Memory B cell (primary cell): ENCODE measurements at regions not wholly inside any gene's neighbourhood (a gene's known extent, or its start where the extent isn't known, plus 50 kb on each side); places are given as distances from the start of the nearest gene placed in this dataset.
"Not testable (repeated sequence)": the region's sequence is repeated elsewhere in the genome, so short reads cannot be mapped to it uniquely, and the experiment has no call there.

Source experiments
- ATAC-seq: fragments of 150-1000 bp; cut with Tn5 transposase; 2 replicates; pipeline ENCODE4 v1.10.0; 2021; ENCODE audit warnings: low read depth, mild to moderate bottlenecking, moderate library complexity
- DNase-seq, 2 donors: peaks; one replicate each; pipeline ENCODE4 v3.0.0; 2022; ENCODE audit warnings: low spot score in 2 of 2
- H3K27ac Mint-ChIP-seq: one replicate; pipeline ENCODE4 v1.8.0; 2022; ENCODE audit warnings: mild to moderate bottlenecking, moderate library complexity, mixed read lengths
- H3K27me3 Mint-ChIP-seq: one replicate; pipeline ENCODE4 v1.8.0; 2022; ENCODE audit warnings: mixed read lengths
- H3K36me3 Mint-ChIP-seq: one replicate; pipeline ENCODE4 v1.8.0; 2022; ENCODE audit warnings: mild to moderate bottlenecking, mixed read lengths
- H3K4me1 Mint-ChIP-seq: one replicate; pipeline ENCODE4 v1.8.0; 2022; ENCODE audit warnings: mixed read lengths
- H3K4me3 Mint-ChIP-seq: one replicate; pipeline ENCODE4 v1.8.0; 2022; ENCODE audit warnings: mild to moderate bottlenecking, moderate library complexity, mixed read lengths
- H3K9me3 Mint-ChIP-seq: one replicate; pipeline ENCODE4 v1.8.0; 2022; ENCODE audit warnings: mixed read lengths

DNA sequence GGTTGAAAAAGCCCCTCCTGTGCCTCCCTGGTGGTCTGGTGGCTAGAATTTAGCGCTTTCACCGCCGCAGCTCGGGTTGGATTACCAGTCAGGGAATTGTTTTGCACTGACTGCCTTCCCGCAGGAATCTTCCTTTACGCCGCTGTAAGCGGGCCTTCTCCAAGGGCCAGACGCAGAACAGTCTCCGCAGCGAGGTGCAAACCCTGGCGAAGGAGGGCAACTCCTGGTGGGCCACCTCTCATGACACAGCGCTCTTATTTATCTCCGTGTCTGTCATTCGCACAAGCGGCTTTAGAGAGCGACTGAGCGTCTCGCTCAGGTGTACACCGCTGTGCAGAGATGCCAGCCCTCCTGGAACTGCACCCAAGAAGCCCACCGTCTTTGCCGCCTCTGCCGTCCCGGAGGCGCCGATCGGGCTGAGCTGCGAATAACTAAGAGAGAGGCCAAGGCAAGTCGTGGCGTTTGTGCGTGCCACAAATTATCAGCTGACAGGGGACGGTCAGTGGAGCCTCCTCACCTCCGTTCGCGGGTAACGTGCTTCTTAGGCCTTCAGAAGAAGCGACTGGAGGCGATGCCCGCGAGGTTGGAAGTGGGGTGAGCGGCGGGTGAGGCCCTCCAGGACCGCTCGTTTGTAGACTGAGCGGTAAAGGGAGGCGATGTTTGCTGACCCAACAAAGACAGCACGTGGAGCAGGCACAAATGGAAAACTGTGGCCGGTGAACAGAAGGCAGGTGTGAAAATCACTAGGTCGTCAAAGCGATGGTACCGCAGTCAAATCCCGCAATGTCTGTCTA lies 93.5 kb downstream of the PRKAB2 start:
- Mint-ChIP-seq H3K36me3 (no peaks in the 10 kb centered on the region), H3K27me3 (peaks cover 24% of the 10 kb centered on the region), H3K4me3 (peak overlapping the region; percentile 83), H3K27ac (no peak overlapping the region), H3K9me3 (no peaks in the 10 kb centered on the region), H3K4me1 (peaks cover 12% of the 10 kb centered on the region)
- ATAC-seq, result no peak
- DNase-seq, result no peak

DNA sequence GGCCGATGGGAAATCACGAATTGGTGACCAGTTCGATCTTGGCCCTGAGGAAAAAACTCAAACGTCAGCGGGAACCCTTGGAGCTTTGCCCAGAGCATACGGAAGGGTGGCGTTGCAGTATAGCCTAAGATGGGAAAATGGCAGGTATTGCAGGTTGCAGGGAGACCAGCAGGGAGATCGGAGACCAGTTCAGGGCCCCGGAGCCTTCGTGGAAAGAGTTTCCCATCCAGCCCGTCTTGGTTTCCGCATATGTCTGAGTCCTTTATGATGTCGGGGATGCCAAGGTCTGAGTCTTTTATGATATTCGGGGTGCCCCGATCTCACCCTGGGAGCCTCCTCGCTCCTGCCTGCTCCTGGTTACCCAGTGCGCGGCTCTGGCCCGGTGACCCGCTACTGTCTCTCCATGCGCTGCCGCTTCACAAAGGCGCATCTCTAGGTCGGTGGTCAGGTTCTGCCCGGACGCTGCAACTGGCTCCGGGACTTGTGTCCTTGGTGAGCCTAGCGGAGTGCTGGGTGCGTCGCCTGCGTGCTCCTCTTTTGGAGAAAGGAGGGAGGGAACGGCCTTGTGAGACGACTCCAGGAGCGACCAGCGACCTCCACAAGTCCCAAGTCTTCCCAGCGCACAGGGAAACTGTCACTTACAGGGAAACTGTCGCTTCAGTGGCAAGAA lies 94.2 kb downstream of the PRKAB2 start:
- ATAC-seq (no peak), DNase-seq (no peak)
- H3K4me3 Mint-ChIP-seq, result no peak overlapping the region
- no peaks in the 10 kb centered on the region for H3K9me3 Mint-ChIP-seq
- H3K4me1 Mint-ChIP-seq, result peaks cover 17% of the 10 kb centered on the region
- no peaks in the 10 kb centered on the region for H3K36me3 Mint-ChIP-seq
- peaks cover 29% of the 10 kb centered on the region for H3K27me3 Mint-ChIP-seq
- H3K27ac Mint-ChIP-seq, result no peak overlapping the region

DNA sequence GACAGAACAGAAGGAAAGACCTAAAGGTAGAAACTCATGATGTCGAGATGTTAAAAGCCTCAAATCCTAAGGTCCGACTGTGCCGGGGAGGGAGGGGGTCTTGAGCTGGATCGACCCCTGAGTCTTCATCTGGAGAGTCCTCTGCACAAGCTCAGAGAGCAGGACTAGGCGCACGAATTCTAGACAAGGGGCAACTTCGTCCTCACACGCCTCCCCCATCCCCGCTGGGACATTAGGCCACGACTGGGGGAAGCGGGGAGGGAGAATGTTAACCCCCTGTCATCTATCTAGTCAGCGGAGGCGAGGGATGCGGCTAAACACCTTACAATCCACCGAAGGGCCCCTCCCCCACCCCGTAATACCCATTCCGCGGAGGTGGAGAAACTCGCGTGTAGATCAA lies 94.7 kb downstream of the PRKAB2 start:
- H3K9me3 Mint-ChIP-seq, result no peaks in the 10 kb centered on the region
- DNase-seq (no peak), ATAC-seq (no peak)
- no peaks in the 10 kb centered on the region for H3K36me3 Mint-ChIP-seq
- H3K27ac Mint-ChIP-seq, result no peak overlapping the region
- peaks cover 21% of the 10 kb centered on the region for H3K4me1 Mint-ChIP-seq
- H3K4me3 Mint-ChIP-seq, result no peak overlapping the region
- peaks cover 30% of the 10 kb centered on the region for H3K27me3 Mint-ChIP-seq

DNA sequence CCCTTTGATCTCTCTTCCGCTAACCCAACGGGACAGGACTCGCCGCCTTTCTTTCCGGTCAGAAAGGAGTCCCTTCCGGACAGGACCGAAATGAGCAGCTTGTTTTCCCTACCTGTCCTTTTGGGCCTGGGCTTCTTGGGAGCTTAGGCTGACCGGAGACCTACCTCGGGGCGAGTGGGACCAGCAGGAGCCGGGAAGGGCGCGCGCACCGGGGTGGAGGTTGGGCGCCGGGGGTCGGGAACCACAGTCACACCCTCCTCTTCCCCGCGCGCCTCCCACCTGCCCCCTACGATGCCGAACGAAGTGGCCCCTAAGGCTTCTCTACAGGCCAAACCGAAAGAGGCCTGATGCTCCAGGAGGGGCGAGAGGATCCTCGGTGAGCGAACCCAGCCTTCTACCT lies 95.2 kb downstream of the PRKAB2 start:
- H3K36me3 Mint-ChIP-seq, result no peaks in the 10 kb centered on the region
- H3K4me3 Mint-ChIP-seq, result no peak overlapping the region
- H3K27ac Mint-ChIP-seq, result no peak overlapping the region
- ATAC-seq (no peak), DNase-seq (no peak)
- peaks cover 26% of the 10 kb centered on the region for H3K27me3 Mint-ChIP-seq
- peaks cover 19% of the 10 kb centered on the region for H3K4me1 Mint-ChIP-seq
- H3K9me3 Mint-ChIP-seq, result no peaks in the 10 kb centered on the region

DNA sequence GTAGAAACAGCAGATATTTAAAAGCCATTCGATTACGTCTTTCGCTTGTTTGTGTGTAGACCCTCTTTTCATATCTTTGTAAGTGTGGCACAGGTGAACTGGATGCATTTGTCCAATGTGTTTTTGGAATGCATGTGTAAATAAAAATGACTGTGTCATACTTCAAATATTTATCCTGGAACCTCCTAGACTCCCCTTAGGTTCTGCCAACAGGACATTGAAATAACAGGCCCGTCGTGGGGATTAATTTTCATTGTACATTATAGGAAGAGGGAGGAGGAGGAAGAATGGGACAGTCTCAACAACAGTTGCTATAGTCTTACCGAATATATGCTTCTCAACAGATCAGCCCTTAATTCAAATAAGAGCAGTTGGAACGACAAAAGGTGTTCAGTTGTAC lies 95.8 kb downstream of the PRKAB2 start:
- ATAC-seq (no peak), DNase-seq (no peak)
- no peaks in the 10 kb centered on the region for H3K9me3 Mint-ChIP-seq
- peaks cover 19% of the 10 kb centered on the region for H3K4me1 Mint-ChIP-seq
- H3K36me3 Mint-ChIP-seq, result no peaks in the 10 kb centered on the region
- H3K27me3 Mint-ChIP-seq, result peaks cover 26% of the 10 kb centered on the region
- H3K4me3 Mint-ChIP-seq, result no peak overlapping the region
- no peak overlapping the region for H3K27ac Mint-ChIP-seq

DNA sequence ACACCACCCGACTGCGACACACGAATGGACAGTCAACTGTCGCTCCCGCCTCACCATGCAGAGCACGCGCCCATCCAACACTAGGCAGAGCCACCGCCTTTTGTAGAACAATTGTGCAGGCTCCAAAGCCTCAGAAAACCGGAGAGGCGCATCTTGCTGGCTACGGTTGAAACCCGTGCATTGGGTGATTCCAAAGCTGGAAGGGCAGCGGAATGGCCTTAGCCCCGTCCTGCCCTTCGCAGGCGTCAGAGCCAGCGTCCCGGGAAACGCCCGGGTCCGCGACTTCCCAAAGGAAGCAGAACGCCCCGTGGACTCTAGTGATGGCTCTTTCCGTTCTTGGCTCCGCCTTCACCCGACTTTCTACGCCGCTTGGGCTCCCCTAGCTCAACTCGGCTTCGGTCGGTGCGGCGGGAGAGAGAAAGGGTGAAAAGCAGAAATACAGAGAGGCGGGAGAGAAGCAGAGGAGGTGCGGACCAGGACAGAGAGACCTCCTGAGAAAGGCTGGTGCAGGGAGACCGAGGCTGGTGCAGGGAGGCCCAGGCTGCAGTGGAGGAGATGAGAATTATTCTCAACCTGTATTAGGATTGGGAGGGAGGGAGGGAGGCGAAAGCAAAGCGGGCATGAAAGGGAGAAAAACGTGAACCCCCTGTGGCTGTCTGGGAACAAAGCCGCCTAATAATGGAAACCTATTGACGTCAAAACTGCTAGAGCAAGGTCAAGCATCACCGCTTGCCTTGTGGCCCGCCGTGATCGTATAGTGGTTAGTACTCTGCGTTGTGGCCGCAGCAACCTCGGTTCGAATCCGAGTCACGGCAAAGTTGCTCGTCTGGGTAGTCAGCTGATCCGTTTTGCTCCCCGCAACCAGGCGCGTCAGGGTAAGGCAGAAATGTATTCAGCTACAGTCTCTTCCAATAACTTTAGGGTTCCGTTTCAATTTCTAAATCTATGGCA lies 99.5 kb downstream of the PRKAB2 start:
- Mint-ChIP-seq H3K36me3 (no peaks in the 10 kb centered on the region), H3K4me3 (peak overlapping the region; percentile 85), H3K27ac (peak overlapping the region; percentile 75), H3K27me3 (peaks cover 16% of the 10 kb centered on the region), H3K4me1 (peaks cover 11% of the 10 kb centered on the region), H3K9me3 (no peaks in the 10 kb centered on the region)
- ATAC-seq (peak; percentile 86), DNase-seq (peak in 1 of 2 donors; percentile 55)

DNA sequence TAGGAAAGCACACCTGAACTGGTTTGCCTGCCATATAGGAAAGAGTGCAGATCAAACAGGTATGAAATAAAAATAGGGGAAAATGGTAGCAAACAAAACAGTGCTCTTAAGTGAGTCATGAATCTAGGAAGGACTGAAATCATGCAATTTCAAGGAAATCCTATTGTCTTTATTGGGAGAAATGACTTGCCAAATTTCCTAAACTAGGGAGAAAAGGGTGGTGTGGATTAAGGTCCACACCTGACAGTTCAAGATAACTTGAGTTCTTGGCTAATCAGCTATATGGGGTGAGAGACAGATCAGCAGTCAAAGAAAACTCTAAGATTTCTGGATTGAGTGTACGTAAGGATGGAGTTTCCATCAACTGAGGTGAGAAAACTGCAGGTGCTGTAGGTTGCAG lies 101.1 kb downstream of the PRKAB2 start:
- Mint-ChIP-seq H3K36me3 (no peaks in the 10 kb centered on the region), H3K27ac (no peak overlapping the region), H3K27me3 (peaks cover 13% of the 10 kb centered on the region), H3K4me1 (peaks cover 11% of the 10 kb centered on the region), H3K4me3 (no peak overlapping the region), H3K9me3 (no peaks in the 10 kb centered on the region)
- ATAC-seq (no peak), DNase-seq (no peak)

DNA sequence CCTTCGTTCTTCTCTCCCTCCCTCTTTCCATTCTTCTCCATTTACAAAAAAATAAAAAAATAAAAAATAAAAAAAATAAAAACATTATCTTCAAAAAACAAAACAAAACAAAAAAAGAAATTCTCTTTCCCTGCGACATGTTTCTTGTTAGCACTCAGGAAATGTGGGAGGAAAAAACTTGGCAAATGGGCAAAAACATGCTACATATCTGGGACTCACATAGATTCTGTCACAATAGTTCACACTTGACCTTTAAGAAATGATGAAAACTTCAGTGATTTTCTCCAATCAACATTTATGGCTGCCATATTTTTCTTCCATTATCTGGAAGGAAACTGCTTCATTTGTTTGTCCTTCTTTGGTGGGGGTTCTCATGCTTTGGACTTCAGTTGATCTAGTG lies 109.3 kb downstream of the PRKAB2 start:
- peaks cover 5% of the 10 kb centered on the region for H3K36me3 Mint-ChIP-seq
- H3K4me1 Mint-ChIP-seq, result no peaks in the 10 kb centered on the region
- H3K4me3 Mint-ChIP-seq, result no peak overlapping the region
- peaks cover 5% of the 10 kb centered on the region for H3K27me3 Mint-ChIP-seq
- ATAC-seq (no peak), DNase-seq (no peak)
- no peak overlapping the region for H3K27ac Mint-ChIP-seq
- H3K9me3 Mint-ChIP-seq, result peaks cover 6% of the 10 kb centered on the region

DNA sequence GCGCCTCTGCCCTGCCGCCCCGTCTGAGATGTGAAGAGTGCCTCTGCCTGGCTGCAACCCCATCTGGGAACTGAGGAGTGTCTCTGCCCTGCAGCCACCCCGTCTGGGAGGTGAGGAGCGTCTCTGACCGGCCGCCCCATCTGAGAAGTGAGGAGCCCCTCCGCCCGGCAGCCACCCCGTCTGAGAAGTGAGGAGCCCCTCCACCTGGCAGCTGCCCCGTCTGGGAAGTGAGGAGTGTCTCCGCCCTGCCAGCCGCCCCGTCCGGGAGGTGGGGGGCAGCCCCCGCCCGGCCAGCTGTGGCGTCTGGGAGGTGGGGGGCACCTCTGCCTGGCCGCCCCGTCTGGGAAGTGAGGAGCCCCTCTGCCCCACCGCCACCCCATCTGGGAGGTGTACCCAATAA lies 110.4 kb downstream of the PRKAB2 start:
- H3K36me3 Mint-ChIP-seq, H3K4me1 Mint-ChIP-seq, H3K27ac Mint-ChIP-seq, H3K27me3 Mint-ChIP-seq, DNase-seq, H3K4me3 Mint-ChIP-seq, ATAC-seq: not testable (repeated sequence)
- peaks cover 12% of the 10 kb centered on the region for H3K9me3 Mint-ChIP-seq

DNA sequence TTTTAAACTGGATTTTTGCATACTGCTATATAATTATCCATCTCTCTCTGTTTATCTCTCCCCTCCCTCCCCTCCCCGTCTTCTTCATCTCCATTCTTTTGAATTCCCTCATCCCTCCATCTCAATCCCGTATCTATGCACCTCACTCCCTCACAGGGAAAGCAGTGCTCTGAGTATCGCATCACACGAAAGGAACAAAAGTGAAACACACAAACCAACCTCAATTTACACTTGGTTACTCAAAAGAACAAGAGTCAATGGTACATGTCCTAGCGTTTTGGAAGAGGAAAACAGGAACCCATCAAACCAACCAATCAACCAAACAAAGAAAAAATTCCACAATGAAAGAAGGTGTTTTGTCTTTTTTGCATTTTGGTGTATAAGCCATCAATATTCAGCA lies 115.1 kb downstream of the NBPF12 start:
- peak overlapping the region; percentile 61 for H3K4me3 Mint-ChIP-seq
- no peaks in the 10 kb centered on the region for H3K27me3 Mint-ChIP-seq
- DNase-seq (no peak), ATAC-seq (no peak)
- peaks cover 16% of the 10 kb centered on the region for H3K4me1 Mint-ChIP-seq
- peaks cover 8% of the 10 kb centered on the region for H3K9me3 Mint-ChIP-seq
- peaks cover 1% of the 10 kb centered on the region for H3K36me3 Mint-ChIP-seq
- H3K27ac Mint-ChIP-seq, result peak overlapping the region; percentile 22

DNA sequence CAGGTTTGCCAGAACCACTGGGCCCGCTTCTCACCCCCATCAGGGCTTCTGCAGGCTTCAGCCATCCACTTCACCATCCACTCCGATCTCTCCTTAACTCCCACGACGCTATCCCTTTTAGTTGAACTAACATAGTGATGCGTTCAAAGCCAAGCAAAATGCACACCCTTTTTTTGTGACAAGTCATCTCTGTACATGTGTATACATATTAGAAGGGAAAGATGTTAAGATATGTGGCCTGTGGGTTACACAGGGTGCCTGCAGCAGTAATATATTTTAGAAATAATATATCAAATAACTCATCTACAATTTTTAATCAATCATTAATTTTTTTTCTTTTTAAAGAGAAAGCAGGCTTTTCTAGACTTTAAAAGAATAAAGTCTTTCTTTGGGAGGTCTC lies 114.6 kb downstream of the NBPF12 start:
- Mint-ChIP-seq H3K4me1 (peaks cover 17% of the 10 kb centered on the region), H3K36me3 (no peaks in the 10 kb centered on the region), H3K27ac (peak overlapping the region; percentile 22), H3K27me3 (no peaks in the 10 kb centered on the region), H3K4me3 (no peak overlapping the region), H3K9me3 (peaks cover 5% of the 10 kb centered on the region)
- no peak for ATAC-seq
- no peak for DNase-seq

DNA sequence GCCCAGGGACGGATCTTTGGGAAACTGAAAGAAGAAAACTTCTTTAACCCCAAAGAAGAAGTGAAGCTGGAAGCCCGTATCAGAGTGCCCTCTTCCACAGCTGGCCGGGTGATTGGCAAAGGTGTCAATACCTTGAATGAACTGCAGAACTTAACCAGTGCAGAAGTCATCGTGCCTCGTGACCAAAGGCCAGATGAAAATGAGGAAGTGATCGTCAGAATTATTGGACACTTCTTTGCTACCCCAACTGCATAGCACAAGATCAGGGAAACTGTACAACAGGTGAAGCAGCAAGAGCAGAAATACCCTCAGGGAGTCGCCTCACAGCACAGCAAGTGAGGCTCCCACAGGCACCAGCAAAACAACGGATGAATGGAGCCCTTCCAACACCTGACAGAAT lies 114.0 kb downstream of the NBPF12 start:
- no peak for DNase-seq
- ATAC-seq, result peak; percentile 41
- peaks cover 2% of the 10 kb centered on the region for H3K9me3 Mint-ChIP-seq
- no peaks in the 10 kb centered on the region for H3K36me3 Mint-ChIP-seq
- H3K4me3 Mint-ChIP-seq, result no peak overlapping the region
- peaks cover 17% of the 10 kb centered on the region for H3K4me1 Mint-ChIP-seq
- H3K27me3 Mint-ChIP-seq, result no peaks in the 10 kb centered on the region
- no peak overlapping the region for H3K27ac Mint-ChIP-seq

DNA sequence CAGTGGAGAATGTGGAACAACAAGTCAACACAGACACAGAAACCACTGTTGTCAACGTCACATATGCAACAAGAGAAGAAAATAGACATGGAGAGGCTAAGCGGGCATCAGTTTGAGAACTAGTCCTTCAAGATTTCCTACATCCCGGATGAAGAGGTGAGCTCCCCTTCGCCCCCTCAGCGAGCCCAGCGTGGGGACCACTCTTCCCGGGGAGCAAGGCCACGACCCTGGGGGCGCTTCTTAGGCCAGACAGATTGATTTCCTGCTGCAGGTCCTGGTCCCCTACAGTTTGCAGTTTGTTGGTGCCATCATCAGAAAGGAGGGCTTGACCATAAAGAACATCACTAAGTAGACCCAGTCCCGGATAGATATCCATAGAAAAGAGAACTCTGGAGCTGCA lies 113.0 kb downstream of the NBPF12 start:
- Mint-ChIP-seq H3K27ac (no peak overlapping the region), H3K9me3 (peaks cover 2% of the 10 kb centered on the region), H3K4me1 (peaks cover 22% of the 10 kb centered on the region), H3K27me3 (no peaks in the 10 kb centered on the region), H3K36me3 (no peaks in the 10 kb centered on the region), H3K4me3 (no peak overlapping the region)
- no peak for DNase-seq
- ATAC-seq, result no peak

DNA sequence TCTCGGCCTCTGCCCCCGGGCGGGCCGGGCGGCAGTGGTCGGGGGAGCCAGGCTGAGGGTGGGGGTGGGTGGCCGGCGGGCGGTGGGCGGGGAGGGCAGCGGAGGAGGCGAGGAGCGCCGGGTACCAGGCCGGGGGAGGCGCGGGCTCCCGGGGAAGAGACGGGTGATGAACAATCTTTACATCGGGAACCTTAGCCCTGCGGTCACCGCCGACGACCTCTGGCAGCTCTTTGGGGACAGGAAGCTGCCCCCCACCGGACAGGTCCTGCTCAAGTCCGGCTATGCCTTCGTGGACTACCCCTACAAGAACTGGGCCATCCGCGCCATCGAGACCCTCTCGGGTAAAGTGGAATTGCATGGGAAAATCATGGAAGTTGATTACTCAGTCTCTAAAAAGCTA lies 112.5 kb downstream of the NBPF12 start:
- no peaks in the 10 kb centered on the region for H3K27me3 Mint-ChIP-seq
- H3K9me3 Mint-ChIP-seq, result peaks cover 2% of the 10 kb centered on the region
- H3K4me3 Mint-ChIP-seq, result no peak overlapping the region
- H3K27ac Mint-ChIP-seq, result no peak overlapping the region
- no peak for ATAC-seq
- no peak for DNase-seq
- H3K36me3 Mint-ChIP-seq, result no peaks in the 10 kb centered on the region
- peaks cover 27% of the 10 kb centered on the region for H3K4me1 Mint-ChIP-seq
